GM20000 (cell line): ENCODE measurements at regions not wholly inside any gene's neighbourhood (a gene's known extent, or its start where the extent isn't known, plus 50 kb on each side); places are given as distances from the start of the nearest gene placed in this dataset.

ENCODE experiments used
- DNase-seq: peaks from one replicate; pipeline ENCODE4 v3.0.0; 2012; ENCODE audit warnings: low spot score
- CTCF ChIP-seq: IDR thresholded peaks from 2 replicates; pipeline ENCODE4 v1.5.1; 2012; ENCODE audit warnings: mild to moderate bottlenecking, control low read depth; ENCODE audit errors: extremely low read depth, missing control alignments

- DNase-seq, result no peak
- no peak for TF ChIP-seq CTCF
Observed at GRCh38 chr6:156033598-156033997, 578.0 kb upstream of the NOX3 start.

GRCh38 chr6:156031516-156031915 is 575.9 kb upstream of the NOX3 start:
- TF ChIP-seq CTCF, result no peak
- DNase-seq, result no peak

- DNase-seq, result no peak
- no peak for TF ChIP-seq CTCF
Observed at GRCh38 chr6:156030053-156030452, 574.4 kb upstream of the NOX3 start.

- TF ChIP-seq CTCF, result no peak
- no peak for DNase-seq
Observed at GRCh38 chr6:156029286-156029985, 573.8 kb upstream of the NOX3 start.

GRCh38 chr6:156028335-156029131 is 572.9 kb upstream of the NOX3 start:
- DNase-seq, result no peak
- TF ChIP-seq CTCF, result no peak

- TF ChIP-seq CTCF, result no peak
- no peak for DNase-seq
Observed at GRCh38 chr6:156027248-156027626, 571.6 kb upstream of the NOX3 start.

GRCh38 chr6:156026486-156027247 is 571.0 kb upstream of the NOX3 start:
- no peak for TF ChIP-seq CTCF
- DNase-seq, result no peak
